GM18907 (cell line): ENCODE measurements at regions not wholly inside any gene's neighbourhood (a gene's known extent, or its start where the extent isn't known, plus 50 kb on each side); places are given as distances from the start of the nearest gene placed in this dataset.
"Not testable (repeated sequence)": the region's sequence is repeated elsewhere in the genome, so short reads cannot be mapped to it uniquely, and the experiment has no call there.

Source experiments
- ATAC-seq: cut with Tn5 transposase; IDR thresholded peaks from one replicate; pipeline ENCODE4 v1.9.1; 2021; ENCODE audit warnings: mild to moderate bottlenecking, moderate library complexity; ENCODE audit not compliant: unreplicated experiment

DNA sequence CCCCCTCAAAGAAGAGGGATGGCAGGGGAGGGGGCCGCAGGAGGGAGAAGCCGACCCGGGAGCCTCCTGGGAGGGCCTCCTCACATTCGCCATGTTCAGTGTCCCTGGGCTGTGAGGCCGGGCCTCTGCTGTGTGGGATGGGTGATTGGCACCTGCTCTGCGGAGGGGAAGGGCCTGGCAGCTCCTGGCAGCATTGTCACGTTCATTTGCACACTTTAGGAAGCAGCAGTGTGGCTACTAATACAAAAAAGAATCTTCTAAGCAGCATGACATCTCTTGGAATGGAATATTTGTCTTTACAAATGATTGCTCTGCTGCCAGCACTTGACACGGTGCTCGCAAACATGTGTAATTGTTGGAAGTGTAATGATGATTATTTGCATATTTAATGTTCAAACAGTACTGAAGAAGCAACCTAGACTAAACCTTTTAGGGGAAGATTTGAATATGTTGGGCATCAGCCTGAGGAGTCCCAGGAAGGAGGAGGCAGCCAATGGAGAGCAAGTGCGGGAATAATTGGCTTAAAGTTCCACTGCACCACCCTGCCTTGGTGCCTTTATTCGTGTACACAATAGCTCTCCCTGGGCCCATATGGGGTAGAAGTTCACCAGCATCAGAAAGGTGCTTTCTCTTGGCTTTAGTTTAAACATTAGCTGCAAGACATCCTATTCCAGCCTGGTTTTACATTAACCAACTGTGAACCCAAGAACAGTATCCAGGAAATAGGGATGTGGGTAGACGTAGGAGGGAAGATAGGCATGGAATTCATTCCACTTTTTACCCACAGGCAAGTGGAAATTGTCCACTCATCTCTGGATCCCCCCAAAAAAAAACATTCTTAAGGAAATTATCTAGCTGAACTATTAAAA, 404.9 kb downstream of the TMEM182 start:
- no peak for ATAC-seq

DNA sequence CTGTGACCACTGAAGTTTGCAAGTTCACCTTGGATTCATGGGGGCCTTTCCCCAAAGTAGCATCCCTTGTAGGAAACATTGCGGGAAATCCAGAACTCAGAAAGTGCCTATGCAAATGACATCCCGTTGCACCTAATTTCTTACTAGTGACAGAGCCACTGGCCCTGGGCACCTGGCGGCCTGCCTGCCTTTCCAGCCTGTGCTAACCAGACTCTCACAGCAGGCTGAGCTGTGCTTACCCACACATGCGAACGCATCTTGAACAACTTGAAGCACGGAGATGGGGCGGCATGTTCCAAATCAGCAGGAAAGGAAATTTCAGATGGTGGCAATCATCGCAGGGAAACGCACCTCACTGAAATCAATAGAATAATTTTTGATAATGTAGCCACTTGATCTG, 405.8 kb downstream of the TMEM182 start:
- no peak for ATAC-seq

DNA sequence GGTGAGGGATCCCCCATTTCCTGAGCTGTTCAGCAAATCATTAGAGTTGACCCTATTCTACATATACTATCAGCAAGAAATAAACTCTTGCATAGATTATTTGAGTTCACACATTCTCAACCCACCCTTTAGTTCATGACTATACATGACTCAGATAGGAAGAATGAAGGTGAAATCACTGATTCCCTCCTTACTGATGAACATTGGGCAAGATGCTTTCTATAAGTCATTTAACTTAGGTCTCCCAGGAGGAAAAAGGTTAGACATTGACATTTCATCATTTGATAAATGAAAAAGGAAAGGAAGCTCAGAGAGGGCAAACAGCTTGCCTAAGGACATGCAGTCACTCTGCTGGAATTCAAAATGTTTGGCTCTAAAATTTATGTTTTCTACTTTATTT, 408.0 kb downstream of the TMEM182 start:
- no peak for ATAC-seq

DNA sequence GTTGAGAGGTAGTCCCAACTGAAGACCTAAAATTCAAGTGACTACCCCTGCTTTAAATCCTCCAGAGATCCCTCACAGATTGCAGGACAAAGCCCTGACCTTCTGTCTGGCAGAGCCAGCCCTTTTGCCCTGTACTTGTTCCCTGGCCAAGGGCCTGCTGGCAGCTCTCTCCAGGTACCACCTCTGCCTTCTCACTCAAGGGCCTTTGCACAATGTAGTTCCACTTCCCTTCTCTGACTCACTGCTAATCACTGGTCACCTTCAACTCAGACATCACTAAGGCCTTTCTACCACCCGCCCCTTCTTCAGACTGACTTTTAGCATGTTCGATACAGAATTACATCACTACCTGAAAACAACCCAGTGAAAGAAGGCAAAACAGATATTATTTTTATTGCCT, 411.0 kb downstream of the TMEM182 start:
- ATAC-seq = no peak

DNA sequence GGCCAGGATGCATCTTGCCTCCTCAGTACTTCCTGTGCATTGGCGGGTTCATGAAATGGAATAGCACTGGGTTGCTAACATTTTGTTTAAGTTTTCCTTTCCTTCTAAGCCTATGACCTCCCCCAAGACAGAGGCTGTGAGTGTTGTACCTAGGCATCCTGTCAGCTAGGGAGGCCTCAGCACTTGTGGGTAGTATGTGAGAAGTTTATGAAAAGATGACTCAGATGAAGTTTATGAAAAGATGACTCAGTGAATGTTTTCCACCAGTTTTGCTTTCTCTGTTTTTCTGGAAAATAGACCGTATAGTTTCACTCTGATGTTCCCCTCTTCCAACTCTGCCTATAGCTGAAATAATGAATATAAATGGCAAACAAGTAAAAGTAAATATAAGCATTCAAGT, 412.9 kb downstream of the TMEM182 start:
- ATAC-seq = no peak

DNA sequence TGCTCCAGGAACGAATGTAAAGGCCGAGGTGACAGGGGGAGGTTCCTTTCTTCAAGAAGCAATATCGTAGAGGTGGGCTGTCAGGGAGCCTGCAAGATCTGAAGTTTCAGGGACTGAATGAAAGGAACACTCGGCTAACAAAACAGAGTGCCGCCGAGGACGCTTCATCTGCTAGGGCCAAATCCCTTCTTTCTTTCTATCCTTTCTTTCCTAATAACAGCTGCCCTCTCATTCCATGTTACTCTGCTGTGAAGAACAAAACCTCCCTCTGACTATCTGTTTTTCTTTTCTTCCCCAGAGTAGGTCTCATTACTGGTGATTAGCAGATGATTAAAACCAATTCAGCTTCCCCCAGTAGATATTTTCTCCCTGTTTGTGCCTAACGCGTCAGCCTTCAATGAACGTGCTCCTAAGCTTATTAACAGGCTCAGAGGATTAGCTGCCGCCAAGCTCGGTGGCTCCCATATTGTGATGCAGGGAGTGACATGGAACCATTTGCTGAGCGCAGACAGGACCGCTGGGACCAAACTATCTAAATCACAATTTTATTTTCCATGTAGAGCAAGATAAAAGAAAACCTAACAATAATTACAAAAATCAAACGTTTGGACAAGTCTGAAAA, 414.6 kb downstream of the TMEM182 start:
- no peak for ATAC-seq

DNA sequence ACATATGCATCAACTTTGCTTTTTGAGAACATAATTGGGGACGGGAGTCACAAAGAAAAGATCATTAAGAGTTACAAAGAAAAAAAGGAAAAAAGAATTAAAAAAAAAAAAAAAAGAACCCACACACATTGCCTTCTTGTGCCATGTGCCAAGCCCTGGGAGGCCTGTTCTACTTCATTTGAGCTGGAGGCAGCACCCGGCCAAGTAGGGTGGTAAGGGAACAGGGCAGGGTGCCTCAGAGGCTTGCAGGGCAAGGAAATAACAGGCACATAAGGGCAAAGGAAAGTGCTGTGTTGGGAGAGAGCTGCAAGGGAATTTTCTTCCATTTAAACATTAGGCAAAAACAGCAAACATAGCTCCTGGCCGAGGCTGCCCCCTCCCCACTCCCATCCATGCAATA, 418.0 kb downstream of the TMEM182 start:
- no peak for ATAC-seq

DNA sequence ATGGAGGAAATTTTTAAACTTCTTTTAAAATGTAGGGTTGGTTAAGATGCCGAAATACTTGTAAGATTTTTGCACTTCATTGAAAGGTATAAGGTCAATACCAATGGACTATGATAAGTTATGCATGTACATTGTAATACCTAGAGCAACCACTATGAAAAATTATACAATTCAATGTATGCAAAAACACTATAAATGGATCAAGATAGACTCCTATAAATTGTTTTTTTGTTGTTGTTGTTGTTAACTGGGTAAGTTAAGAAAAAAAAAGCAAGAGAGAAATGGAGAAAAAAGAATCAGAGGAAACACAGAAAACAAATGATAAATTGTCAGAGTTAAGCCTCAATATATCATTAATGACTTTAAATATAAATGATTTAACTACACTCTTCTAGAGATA, 421.2 kb downstream of the TMEM182 start:
- ATAC-seq = no peak

DNA sequence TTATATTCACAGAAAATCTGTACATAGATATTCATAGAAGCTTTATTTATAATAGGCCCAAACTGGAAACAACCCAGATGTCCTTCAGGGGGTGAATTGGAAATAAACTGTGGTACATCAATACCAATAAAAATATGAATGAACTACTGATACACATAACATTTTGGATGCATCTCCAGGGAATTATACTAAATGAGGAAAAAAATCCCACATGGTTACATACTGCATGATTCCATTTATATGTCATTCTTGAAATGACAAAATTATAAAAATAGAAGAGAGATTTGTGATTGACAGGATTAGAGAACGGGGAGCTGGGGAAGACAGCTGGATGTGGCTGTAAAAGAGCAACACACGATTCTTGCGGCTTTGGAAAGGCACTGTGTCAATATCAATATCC, 435.0 kb downstream of the TMEM182 start:
- ATAC-seq = no peak

DNA sequence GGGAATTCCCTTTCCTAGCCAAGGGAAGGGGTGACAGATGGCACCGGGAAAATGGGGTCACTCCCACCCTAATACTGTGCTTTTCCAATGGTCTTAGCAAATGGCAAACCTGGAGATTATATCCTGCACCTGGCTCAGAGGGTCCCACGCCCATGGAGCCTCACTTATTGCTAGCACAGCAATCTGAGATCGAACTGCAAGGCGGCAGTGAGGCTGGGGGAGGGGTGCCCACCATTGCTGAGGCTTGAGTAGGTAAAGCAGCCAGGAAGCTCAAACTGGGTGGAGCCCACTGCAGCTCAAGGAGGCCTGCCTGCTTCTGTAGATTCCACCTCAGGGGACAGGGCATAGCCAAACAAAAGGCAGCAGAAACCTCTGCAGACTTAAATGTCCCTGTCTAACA, 438.9 kb downstream of the TMEM182 start:
- not testable (repeated sequence) for ATAC-seq

DNA sequence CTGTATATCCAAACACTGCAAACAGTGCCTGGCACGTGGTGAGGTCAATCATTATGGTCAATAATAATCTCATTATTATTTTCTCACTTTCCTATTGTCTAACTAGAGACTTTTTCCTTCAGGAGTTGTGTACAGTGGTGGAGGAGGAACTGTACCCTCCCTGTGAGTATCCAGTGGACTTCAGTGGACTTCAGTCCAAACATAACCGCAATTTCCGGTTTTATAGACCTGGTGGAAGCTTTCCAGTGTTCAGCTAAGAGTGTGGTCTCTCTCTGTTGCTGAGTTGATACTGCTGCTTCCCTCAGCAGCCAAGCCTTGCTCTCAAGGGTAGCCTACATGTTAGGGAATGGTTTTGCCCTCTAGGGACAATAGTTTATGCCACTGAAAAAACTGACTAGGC, 447.1 kb downstream of the TMEM182 start:
- no peak for ATAC-seq

DNA sequence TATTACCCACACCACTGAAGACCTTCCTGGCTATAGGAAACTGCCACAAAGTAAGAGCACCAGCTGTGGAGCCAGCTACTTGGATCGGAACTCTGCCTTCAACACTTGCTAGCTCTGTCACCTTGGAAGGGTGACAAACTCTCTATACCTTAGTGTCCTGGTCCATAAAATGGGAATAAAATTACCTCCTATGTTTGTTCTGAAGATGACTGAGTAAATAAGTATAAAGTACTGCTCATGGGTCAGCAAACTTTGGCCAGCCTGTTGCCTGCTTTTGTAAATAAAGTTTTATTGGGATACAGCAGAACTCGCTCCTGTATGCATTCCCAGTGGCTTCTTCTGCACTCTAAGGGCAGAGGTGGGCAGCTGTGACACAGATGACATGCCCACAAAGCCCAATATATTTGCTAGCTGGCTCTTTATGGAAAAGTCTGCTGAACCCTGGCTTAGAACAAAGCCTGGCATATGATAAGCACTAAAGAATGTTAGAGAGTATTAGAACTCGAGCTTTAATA, 451.3 kb downstream of the TMEM182 start:
- ATAC-seq = no peak

DNA sequence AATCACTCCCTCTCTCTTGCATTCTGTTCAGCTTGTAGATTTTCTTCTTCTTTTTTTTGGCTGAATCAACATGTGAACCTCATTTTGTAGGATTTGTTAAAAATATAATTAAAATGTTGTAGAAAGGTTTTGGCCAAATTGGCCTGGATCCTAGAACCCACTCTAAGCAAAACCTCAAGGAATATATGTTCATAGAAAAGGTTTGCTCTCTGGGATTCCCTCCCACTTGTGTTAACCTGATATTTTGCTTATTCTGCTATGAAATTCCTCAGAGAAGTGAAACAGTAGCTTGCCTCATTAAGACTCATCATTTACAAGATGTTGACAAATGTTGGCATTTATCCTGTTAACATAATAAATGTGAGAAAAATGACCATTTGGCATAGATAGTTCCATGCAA, 456.7 kb downstream of the TMEM182 start:
- no peak for ATAC-seq

DNA sequence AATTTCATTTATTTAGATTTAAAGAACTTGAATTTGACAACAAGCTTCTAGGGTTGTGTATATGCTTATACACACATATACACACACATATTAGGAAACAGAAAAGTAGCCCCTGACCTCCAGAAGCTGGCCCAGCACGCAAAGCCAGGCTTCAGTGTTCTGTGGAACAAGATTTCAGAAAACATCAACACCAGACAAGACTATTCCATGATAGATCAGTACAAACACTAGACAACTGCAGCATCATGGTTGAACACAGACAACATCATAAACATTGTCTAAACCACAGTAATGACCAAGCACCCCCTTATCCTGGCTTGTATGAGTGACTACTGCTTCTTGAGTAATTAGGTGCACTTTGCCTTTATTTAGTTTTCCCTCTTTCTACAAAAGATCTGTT, 457.6 kb downstream of the TMEM182 start:
- no peak for ATAC-seq

DNA sequence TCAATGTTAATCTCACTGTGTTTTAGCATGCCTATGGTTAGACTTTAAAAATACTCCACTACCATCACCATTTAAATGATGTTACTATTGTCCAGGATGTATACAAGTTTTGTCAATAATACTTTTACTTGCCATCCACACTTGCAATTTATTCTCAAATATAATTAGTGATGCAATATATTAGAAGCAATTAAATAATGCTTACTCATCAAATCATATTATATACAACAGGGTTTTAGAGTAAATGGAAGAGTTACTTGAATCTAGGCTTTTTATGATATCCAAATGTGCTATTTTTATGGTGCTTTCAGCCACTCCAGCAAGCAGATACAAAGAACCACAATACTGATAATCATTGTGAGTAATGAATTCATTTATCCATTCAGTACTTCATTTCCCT, 461.1 kb downstream of the TMEM182 start:
- ATAC-seq = no peak

DNA sequence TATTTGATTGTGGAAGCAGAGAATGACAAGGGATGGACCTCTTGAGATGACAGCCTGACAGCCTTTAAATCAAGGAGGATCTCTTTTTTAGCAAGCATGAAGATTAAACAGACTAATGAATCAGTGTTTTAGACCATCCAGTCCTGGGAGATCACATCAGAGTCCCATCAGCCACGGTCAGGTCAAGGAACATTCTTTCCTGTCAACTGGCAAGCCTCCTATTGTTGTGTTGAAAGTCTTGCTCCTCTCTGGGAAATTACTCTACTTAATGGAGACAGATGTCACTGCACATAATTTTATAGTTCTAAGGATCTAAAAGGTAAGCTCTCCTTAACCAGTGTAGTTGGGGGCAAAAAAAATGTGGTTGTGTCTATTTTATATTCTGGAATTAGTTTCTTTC, 469.0 kb downstream of the TMEM182 start:
- no peak for ATAC-seq

DNA sequence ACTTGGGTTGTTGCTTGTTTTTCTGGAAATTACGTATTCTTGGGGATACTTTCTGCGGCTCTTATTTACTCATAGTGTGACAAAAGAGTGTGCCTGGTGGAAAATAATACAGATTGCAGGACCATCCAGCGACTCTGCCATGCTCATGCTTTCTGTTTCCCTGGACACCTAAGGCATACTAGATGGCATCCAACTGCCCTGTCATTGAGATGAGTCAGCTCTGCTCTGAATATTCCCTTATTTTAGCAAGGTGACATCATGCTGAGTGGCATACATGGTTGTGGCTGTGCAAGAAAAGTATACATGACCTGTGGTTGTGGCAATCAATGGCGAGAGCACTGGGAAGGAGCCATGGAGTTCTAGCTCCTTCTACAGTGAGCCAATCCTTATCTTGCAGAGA, 471.0 kb downstream of the TMEM182 start:
- no peak for ATAC-seq

DNA sequence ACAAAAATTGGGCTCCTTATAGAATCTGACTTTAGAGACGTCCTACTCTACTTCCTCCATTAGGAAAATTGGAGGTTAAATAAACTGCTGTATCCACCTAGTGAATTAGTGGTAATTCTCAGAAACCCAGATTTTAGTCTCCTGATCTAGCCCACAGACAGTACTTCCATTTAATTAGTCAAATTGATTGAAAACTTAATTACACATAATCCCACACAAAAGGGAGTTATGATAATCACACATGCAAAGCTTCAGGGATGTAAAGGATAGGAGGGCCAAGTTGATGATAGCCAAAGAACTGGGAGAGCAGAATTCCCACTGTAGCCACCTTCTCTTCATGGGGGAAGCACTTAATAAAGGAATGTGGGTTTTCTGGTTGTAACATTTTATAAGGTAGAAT, 471.9 kb downstream of the TMEM182 start:
- ATAC-seq = no peak

DNA sequence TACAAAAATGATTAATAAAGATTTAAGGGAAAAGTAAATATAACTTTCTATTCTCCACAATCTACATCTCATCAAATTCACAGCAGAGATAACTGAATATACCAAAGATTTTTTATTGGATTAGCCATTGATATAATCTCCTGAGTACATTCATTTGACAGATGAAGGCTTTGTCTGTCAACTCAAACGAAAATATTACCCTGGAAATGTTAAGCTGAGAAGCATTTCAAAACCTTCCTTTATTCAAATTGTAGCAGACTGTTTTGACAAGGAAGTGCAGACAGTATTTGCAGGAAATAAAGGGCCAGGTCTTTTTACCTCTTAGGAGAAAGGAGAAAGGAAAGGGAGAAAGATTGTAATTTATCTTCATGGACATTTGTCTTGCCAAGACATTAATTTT, 473.5 kb downstream of the TMEM182 start:
- no peak for ATAC-seq

DNA sequence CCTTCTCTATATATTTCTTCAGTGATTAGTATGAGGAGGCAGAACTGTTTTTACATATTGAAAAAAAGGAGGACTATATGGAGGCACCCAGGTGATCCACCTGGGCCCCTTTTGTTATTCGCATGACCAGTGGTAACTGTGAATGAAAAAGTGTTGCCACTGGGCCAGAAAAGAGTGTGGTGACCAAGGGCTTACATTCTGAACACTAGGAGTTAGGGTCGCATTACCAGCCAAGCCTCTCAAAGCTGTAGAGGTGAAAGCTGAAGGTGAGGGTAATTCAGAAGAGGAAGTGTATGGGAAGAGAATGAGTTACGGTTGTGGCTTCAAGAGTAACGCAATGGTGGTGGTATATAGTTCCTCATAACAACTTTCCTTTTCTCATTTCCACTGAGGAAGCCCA, 487.6 kb downstream of the TMEM182 start:
- ATAC-seq = no peak

DNA sequence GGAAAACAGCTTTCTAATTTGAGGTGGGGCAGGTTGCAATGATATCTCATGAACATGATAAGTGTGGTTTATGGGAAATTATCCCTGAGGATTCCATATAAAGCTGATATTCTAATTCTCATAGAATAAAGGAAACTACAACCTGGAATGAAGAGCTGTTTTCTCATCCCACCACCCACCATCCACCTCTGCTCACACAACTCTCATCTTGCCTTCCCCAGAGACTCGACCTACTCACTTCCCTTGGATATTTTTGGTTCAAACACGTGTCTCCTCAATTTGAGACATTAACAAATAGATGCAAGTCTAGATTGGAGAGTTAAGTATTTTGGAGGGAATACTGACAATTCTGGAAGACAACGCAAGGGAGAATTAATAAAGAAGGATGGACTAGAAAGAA, 490.9 kb downstream of the TMEM182 start:
- ATAC-seq = no peak

DNA sequence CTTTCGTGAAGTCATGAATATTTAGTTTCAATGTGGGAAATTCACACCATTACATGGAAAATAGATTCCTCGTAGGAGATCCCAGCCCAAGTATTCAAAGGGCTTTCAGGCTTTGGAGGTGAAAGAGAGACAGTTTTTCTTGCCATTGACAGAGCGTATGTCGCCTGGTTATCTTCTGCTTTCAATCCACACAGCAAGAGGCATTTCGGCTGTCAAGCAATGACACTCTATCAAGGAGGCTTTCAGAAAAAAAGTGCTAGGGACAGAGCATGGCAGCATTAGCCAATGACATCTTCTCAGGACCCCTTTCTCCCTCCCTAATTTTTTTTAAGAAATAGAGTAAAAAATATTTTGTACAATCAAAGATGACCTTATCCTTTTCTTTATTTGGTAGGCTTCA, 492.8 kb downstream of the TMEM182 start:
- no peak for ATAC-seq
